ENCODE measurements at regions not wholly inside any gene's neighbourhood (a gene's known extent, or its start where the extent isn't known, plus 50 kb on each side); places are given as distances from the start of the nearest gene placed in this dataset.
"Not testable (repeated sequence)": the region's sequence is repeated elsewhere in the genome, so short reads cannot be mapped to it uniquely, and the experiment has no call there.

GRCh38 chr2:239882781-239883180 is 142.4 kb downstream of the NDUFA10 start:
- no peak for DNase-seq

- peak; percentile 53 for DNase-seq
Observed at GRCh38 chr2:239882331-239882732, 142.8 kb downstream of the NDUFA10 start.

- DNase-seq: no peak
Observed at GRCh38 chr2:239881561-239882320, 143.4 kb downstream of the NDUFA10 start.

- DNase-seq: no peak
Observed at GRCh38 chr2:239881031-239881471, 144.1 kb downstream of the NDUFA10 start.

GRCh38 chr2:239880396-239880795 is 144.7 kb downstream of the NDUFA10 start:
- no peak for DNase-seq

- DNase-seq: no peak
Observed at GRCh38 chr2:239879423-239880084, 145.6 kb downstream of the NDUFA10 start.

GRCh38 chr2:239878686-239879085 is 146.5 kb downstream of the NDUFA10 start:
- DNase-seq: no peak

- DNase-seq: no peak
Observed at GRCh38 chr2:239876948-239877289, 148.2 kb downstream of the NDUFA10 start.

- DNase-seq: no peak
Observed at GRCh38 chr2:239876271-239876947, 148.7 kb downstream of the NDUFA10 start.

GRCh38 chr2:239874636-239875356 is 150.3 kb downstream of the NDUFA10 start:
- DNase-seq: no peak

- DNase-seq: no peak
Observed at GRCh38 chr2:239873656-239874635, 151.2 kb downstream of the NDUFA10 start.

GRCh38 chr2:239871481-239872435 is 153.4 kb downstream of the NDUFA10 start:
- DNase-seq: no peak

- no peak for DNase-seq
Observed at GRCh38 chr2:239870863-239871262, 154.3 kb downstream of the NDUFA10 start.

- DNase-seq: no peak
Observed at GRCh38 chr2:239870276-239870675, 154.9 kb downstream of the NDUFA10 start.

- no peak for DNase-seq
Observed at GRCh38 chr2:239869272-239870155, 155.6 kb downstream of the NDUFA10 start.

GRCh38 chr2:239868556-239869181 is 156.5 kb downstream of the NDUFA10 start:
- no peak for DNase-seq

- no peak for DNase-seq
Observed at GRCh38 chr2:239866778-239867177, 158.4 kb downstream of the NDUFA10 start.

- no peak for DNase-seq
Observed at GRCh38 chr2:239866350-239866749, 158.8 kb downstream of the NDUFA10 start.

- not testable (repeated sequence) for DNase-seq
Observed at GRCh38 chr2:239865856-239866255, 159.3 kb downstream of the NDUFA10 start.
